RWPE1 (cell line): ENCODE measurements at regions not wholly inside any gene's neighbourhood (a gene's known extent, or its start where the extent isn't known, plus 50 kb on each side); places are given as distances from the start of the nearest gene placed in this dataset.
A peak's percentile ranks its signal among the peaks of the same experiment; 100 is the strongest.

Experiments
- CTCF ChIA-PET: fragments of 350-600 bp; sonication (Branson Sonifier 250); formaldehyde crosslinking; extraction: SDS; loops from one replicate; lab custom pipeline; 2021; lab: Yijun Ruan, JAX
- POLR2A ChIA-PET: fragments of 400-600 bp; formaldehyde crosslinking; extraction: SDS; loops from one replicate; lab custom pipeline; 2020; ENCODE audit warnings: antibody characterized with exemption; ENCODE audit not compliant: low non-redundant PET; lab: Yijun Ruan, JAX
- DNase-seq: peaks from one replicate; pipeline ENCODE4 v3.0.0; 2012; ENCODE audit warnings: low spot score
- H3K27ac ChIP-seq: fragments of 450-650 bp; 2 replicates; pipeline ENCODE4 v1.5.1; 2017
- TF ChIP-seq, protein P1 (sequence below): fragments of 450-650 bp; conservative IDR thresholded peaks from 2 replicates; pipeline ENCODE4 v1.5.1; 2017; ENCODE audit warnings: low read depth, mild to moderate bottlenecking

DNA sequence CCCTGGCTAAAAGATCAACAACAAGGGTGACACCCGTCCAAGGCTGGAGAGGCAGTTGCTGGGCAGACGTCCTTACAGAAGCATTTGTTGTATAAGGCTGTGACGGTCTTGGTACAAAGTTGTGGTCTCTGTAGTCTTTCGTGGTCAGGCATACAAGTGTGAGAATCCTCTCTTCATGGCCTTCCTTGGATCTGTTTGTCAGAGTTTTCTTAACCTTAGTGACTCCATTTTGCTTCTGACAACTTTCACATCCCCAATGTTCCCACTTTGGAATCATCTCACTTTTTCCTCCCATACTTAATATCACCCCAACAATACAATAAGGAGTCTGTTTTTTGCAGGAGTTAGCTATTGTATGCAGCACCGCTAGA lies 72.7 kb upstream of the ZCCHC2 start:
- ChIA-PET CTCF (no interaction called here), POLR2A (no interaction called here)
- no peak overlapping the region for H3K27ac ChIP-seq
- no peak for DNase-seq
- TF ChIP-seq, protein P1, sequence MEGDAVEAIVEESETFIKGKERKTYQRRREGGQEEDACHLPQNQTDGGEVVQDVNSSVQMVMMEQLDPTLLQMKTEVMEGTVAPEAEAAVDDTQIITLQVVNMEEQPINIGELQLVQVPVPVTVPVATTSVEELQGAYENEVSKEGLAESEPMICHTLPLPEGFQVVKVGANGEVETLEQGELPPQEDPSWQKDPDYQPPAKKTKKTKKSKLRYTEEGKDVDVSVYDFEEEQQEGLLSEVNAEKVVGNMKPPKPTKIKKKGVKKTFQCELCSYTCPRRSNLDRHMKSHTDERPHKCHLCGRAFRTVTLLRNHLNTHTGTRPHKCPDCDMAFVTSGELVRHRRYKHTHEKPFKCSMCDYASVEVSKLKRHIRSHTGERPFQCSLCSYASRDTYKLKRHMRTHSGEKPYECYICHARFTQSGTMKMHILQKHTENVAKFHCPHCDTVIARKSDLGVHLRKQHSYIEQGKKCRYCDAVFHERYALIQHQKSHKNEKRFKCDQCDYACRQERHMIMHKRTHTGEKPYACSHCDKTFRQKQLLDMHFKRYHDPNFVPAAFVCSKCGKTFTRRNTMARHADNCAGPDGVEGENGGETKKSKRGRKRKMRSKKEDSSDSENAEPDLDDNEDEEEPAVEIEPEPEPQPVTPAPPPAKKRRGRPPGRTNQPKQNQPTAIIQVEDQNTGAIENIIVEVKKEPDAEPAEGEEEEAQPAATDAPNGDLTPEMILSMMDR: no peak

DNA sequence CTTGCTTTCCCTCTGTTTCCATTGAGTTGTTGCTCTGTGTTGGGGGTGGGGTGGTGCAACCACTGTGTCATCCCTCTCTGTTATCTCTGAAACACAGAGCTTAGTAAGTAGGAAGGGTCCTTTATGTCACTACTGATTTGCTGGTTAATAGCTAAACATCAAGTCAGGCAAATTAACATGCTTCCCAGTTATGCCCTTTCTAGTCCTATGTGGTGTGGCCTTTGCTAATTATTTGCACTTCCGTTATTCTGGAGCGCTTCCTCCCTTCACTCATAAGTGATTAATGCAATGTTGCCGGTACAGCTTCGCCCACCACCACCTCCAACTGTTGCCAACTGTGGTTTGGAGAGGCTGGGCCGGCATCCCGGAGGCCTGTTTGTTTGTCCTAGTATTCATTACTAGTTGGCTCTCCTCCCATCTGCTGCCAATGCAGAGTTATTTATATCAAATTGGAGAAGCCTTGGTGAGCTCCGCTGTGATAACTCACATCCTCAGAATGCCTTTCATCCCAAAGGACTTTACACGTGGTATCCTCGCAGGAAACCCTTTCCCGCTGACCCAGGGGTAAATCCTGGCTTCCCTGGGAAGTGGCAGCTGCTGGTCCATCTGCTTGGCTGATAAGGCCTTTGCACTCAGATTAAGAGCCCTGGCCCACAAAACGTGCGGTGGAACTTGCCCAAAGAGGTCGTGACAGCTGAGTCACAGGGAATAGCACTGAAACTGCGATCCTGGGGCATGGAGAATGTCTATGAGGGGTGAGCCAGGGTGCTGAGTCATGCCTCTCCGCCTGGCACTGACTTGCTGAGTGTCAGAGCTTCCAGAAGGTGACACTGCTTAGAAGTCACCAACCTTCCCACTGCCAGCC lies 72.0 kb upstream of the ZCCHC2 start:
- ChIA-PET CTCF (interaction anchor here (0.6 kb wide), 1 partner anchor 80 kb away, joined by 9 read pairs; no protein-coding TSS in a partner anchor), POLR2A (no interaction called here)
- TF ChIP-seq, protein P1: no peak
- peak; percentile 70 for DNase-seq
- peak overlapping the region; percentile 84 for H3K27ac ChIP-seq

DNA sequence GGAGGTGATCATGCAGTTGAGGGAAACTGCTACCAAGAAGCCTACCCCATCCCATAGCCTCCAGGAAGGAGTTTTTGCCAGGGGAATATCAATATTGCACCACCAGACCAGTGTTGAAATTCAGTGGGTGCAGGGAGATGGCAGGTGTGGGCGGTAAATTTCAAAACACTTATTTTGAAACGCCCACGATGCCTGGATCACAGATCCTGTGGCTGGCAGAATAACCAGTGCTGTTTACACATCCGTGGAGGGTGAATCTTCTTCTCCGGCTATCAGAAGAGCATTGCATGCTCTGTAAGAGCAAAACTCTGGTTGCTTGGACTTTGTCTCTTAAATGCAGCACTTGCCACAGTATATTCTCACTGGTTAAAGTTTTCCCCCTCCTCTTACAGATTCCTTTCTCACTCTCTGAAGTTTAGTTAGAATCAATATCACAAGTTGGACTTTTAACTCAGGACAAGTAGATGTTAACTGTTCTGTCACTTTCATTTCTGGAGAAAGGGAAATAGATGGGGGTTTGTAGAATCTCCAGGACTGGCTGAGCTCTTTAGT lies 70.5 kb upstream of the ZCCHC2 start:
- TF ChIP-seq, protein P1: no peak
- peak; percentile 25 for DNase-seq
- ChIA-PET CTCF (no interaction called here), POLR2A (no interaction called here)
- H3K27ac ChIP-seq: no peak overlapping the region

DNA sequence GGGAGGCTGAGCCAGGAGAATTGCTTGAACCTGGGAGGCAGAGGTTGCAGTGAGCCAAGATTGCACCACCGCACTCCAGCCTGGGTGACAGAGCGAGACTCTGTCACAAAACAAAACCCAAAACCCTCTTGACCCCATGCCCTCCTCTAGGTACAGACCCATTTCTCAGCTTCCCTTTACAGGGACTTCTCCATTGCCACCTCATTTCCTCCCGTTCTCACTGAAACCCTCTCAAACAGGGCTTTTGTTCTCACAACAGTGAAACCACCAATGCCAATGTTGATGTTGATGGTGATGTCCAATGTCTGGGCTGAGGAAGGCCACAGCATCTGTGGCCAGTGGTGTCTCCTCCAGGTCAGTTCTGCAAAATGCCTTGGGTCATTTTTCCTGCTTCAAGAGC lies 69.0 kb upstream of the ZCCHC2 start:
- no peak overlapping the region for H3K27ac ChIP-seq
- DNase-seq: no peak
- TF ChIP-seq, protein P1: no peak
- ChIA-PET CTCF (no interaction called here), POLR2A (no interaction called here)

DNA sequence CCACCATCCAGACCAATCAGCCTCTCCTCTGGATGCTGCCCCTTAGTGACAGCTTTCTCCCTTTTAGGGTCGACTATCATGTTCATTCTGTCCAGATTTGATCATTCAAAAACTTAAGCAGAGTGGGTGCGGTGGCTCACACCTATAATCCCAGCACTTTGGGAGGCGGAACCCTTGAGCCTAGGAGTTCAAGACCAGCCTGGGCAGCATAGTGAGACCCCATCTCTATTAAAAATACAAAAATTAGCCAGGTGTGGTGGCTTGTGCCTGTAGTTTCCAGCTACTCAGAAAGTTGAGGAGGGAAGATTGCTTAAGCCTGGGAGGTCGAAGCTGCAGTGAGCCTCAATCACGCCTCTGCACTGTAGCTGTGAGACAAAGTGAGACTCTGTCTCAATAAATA lies 68.3 kb upstream of the ZCCHC2 start:
- no peak overlapping the region for H3K27ac ChIP-seq
- TF ChIP-seq, protein P1: no peak
- no peak for DNase-seq
- CTCF ChIA-PET: interaction anchor here (0.6 kb wide), 1 partner anchor 41 kb away, joined by 4 read pairs; no protein-coding TSS in a partner anchor
- POLR2A ChIA-PET: no interaction called here

DNA sequence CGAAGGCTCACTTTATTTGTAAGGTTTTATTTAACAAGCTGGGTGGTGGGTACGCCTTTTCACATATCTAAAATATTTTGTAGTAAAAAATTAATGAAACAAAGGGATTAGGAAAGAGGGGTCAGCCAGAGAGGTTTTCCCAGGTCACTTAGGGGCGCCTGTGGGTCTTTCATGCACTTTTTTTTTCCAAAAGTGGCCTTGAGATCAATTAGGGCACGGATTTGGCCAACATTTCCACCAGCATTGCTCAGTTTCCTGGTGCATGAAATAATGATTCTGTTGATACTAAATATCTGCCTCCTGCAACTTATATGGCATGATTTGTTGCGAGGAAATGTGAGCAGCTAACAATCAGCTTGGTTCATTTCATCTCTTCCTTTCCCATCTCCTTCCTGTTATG lies 67.6 kb upstream of the ZCCHC2 start:
- CTCF ChIA-PET: interaction anchor here (0.6 kb wide), 1 partner anchor 40 kb away, joined by 4 read pairs; no protein-coding TSS in a partner anchor

More for the DNA sequence above, 67.6 kb upstream of the ZCCHC2 start:
- TF ChIP-seq, protein P1: no peak
- H3K27ac ChIP-seq: no peak overlapping the region
- POLR2A ChIA-PET: no interaction called here
- no peak for DNase-seq
